ENCODE measurements at regions not wholly inside any gene's neighbourhood (a gene's known extent, or its start where the extent isn't known, plus 50 kb on each side); places are given as distances from the start of the nearest gene placed in this dataset.

DNA sequence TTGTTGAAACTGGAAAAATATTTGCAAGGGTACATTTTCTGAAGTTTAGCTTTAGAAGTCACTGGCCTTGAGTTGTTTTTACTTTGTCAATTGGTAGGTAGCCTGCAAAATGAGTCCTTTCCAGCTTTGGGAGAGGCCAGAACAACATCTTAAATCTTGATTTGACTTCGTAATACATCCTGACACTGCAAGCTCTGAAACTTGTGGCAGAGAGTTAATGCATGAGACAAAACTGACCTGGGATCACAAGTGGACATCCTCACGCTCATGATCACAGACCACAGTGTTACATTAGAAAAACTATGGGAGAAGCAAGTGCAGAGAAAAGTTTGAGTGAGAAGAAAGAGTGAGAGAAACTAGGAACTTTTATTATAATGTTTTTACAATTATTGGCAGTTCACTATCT, 550.9 kb downstream of the USP25 start:
- TF ChIP-seq POLR2A (IDR thresholded peaks at IDR 0.05), result no peak
- TF ChIP-seq, protein P1, sequence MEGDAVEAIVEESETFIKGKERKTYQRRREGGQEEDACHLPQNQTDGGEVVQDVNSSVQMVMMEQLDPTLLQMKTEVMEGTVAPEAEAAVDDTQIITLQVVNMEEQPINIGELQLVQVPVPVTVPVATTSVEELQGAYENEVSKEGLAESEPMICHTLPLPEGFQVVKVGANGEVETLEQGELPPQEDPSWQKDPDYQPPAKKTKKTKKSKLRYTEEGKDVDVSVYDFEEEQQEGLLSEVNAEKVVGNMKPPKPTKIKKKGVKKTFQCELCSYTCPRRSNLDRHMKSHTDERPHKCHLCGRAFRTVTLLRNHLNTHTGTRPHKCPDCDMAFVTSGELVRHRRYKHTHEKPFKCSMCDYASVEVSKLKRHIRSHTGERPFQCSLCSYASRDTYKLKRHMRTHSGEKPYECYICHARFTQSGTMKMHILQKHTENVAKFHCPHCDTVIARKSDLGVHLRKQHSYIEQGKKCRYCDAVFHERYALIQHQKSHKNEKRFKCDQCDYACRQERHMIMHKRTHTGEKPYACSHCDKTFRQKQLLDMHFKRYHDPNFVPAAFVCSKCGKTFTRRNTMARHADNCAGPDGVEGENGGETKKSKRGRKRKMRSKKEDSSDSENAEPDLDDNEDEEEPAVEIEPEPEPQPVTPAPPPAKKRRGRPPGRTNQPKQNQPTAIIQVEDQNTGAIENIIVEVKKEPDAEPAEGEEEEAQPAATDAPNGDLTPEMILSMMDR (IDR thresholded peaks at IDR 0.05), result no peak

All from prostate gland (tissue), 2 donors.